OCI-LY7 (cell line): ENCODE measurements at regions not wholly inside any gene's neighbourhood (a gene's known extent, or its start where the extent isn't known, plus 50 kb on each side); places are given as distances from the start of the nearest gene placed in this dataset.

Source experiments
- BruUV-seq: library from RNA; stranded (reverse); fragments of 400-500 nt; replicated peaks from 2 replicates; lab custom pipeline; 2021; lab: Mats Ljungman, UMichigan
- CTCF ChIA-PET: fragments of 300-600 bp; sonication (Branson Sonifier 250); formaldehyde crosslinking; loops from one replicate; lab custom pipeline; 2022; ENCODE audit warnings: antibody characterized with exemption; ENCODE audit not compliant: unreplicated experiment; lab: Charles Lee
- POLR2A ChIA-PET: fragments of 300-600 bp; sonication (Branson Sonifier 250); formaldehyde crosslinking; loops from one replicate; lab custom pipeline; 2022; ENCODE audit warnings: antibody characterized with exemption; lab: Charles Lee
- DNase-seq: peaks from one replicate; pipeline ENCODE4 v3.0.0-alpha.2; 2015; ENCODE audit warnings: low spot score
- H2AFZ ChIP-seq: fragments of 200-600 bp; sonication (generic), shearing (Covaris generic); 2 replicates; pipeline ENCODE4 v1.6.1; 2014; ENCODE audit warnings: mild to moderate bottlenecking, antibody characterized with exemption, low read length, moderate library complexity
- H3K27ac ChIP-seq: fragments of 200-600 bp; sonication (generic); 2 replicates; pipeline ENCODE4 v1.5.1; 2014; ENCODE audit warnings: mixed run types, low read depth, mild to moderate bottlenecking, moderate library complexity, low read length, inconsistent platforms; ENCODE audit not compliant: poor library complexity, severe bottlenecking
- H3K36me3 ChIP-seq: fragments of 200-600 bp; sonication (generic); 2 replicates; pipeline ENCODE4 v1.6.1; 2014; ENCODE audit warnings: mild to moderate bottlenecking, antibody characterized with exemption, low read length, moderate library complexity, mixed read lengths; ENCODE audit not compliant: insufficient read depth
- H3K4me1 ChIP-seq: fragments of 200-600 bp; sonication (generic); 2 replicates; pipeline ENCODE4 v1.5.1; 2014; ENCODE audit warnings: mild to moderate bottlenecking, low read length; ENCODE audit not compliant: insufficient read depth, poor library complexity, severe bottlenecking
- H3K4me2 ChIP-seq: fragments of 200-600 bp; sonication (generic); 2 replicates; pipeline ENCODE4 v1.6.1; 2014; ENCODE audit warnings: mild to moderate bottlenecking, low read length
- H3K4me3 ChIP-seq: fragments of 200-600 bp; sonication (generic); 2 replicates; pipeline ENCODE4 v1.5.1; 2014; ENCODE audit warnings: mild to moderate bottlenecking, low read depth, low read length; ENCODE audit not compliant: poor library complexity, severe bottlenecking
- H3K79me2 ChIP-seq: fragments of 200-600 bp; sonication (generic); 2 replicates; pipeline ENCODE4 v1.6.1; 2016; ENCODE audit warnings: low read depth, mild to moderate bottlenecking, low read length, moderate library complexity, mixed read lengths; ENCODE audit not compliant: insufficient read depth
- H3K9me2 ChIP-seq: fragments of 200-600 bp; sonication (generic); 2 replicates; pipeline ENCODE4 v1.6.1; 2016; ENCODE audit warnings: mild to moderate bottlenecking, low read length, mixed read lengths; ENCODE audit not compliant: insufficient read depth
- H3K9me3 ChIP-seq: fragments of 200-600 bp; sonication (generic); 2 replicates; pipeline ENCODE4 v1.6.1; 2014; ENCODE audit warnings: mild to moderate bottlenecking, mixed run types, low read length, mixed read lengths
- H4K20me1 ChIP-seq: fragments of 200-600 bp; sonication (generic); 2 replicates; pipeline ENCODE4 v1.6.1; 2014; ENCODE audit warnings: mild to moderate bottlenecking, antibody characterized with exemption, low read length, moderate library complexity, mixed read lengths; ENCODE audit not compliant: insufficient read depth
- EZH2phosphoT487 ChIP-seq: fragments of 200-600 bp; sonication (generic); IDR thresholded peaks from 2 replicates; pipeline ENCODE4 v1.6.1; 2018; ENCODE audit warnings: low read depth, borderline replicate concordance, mild to moderate bottlenecking, mixed run types, antibody characterized with exemption, low read length, moderate library complexity, mixed read lengths
- intact Hi-C: fragments of 100-400 bp; cut with micrococcal nuclease; formaldehyde crosslinking; loops from one replicate; pipeline ENCODE4 v1.10.0; 2022; ENCODE audit not compliant: unreplicated experiment
- TF ChIP-seq, protein P1 (sequence below): fragments of 200-600 bp; sonication (generic); conservative IDR thresholded peaks from 2 replicates; pipeline ENCODE4 v1.5.1; 2014; ENCODE audit warnings: mild to moderate bottlenecking, antibody characterized with exemption, low read length, moderate library complexity, mixed read lengths

DNA sequence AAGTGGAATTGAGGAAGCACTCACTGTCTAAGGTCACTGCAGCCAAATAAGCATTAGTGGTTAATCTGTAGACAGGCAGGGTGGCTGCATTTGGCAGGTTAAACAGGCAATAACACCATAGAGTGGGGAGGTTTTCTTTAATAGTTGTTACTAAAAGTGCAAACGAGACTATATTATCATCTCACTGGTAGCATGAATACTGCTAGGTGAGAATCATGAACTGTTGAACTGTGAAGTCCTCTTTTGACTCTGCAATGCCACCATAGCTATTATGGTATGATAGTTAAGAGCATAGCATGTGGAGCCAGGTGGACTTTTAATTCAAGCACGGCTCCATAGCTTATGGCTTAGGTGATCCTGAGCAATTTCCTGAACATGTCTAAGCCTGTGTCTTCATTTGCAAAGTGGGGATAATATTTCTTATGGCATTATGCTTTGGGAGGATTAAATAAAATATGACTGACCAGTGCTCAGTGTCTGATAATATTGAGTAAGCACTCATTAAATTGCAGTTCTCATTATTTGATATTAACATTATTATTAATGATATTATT is 235.6 kb upstream of the HHIP start:
- DNase-seq, result no peak
- H4K20me1 ChIP-seq, result no peaks in the 10 kb centered on the region
- H3K79me2 ChIP-seq, result no peaks in the 10 kb centered on the region
- no peaks in the 10 kb centered on the region for H3K36me3 ChIP-seq
- ChIA-PET POLR2A (interaction anchor here (1.0 kb wide), 1 partner anchor 37 kb away, joined by 3 read pairs; no protein-coding TSS in a partner anchor), CTCF (no interaction called here)
- no peak for TF ChIP-seq EZH2phosphoT487
- TF ChIP-seq, protein P1, sequence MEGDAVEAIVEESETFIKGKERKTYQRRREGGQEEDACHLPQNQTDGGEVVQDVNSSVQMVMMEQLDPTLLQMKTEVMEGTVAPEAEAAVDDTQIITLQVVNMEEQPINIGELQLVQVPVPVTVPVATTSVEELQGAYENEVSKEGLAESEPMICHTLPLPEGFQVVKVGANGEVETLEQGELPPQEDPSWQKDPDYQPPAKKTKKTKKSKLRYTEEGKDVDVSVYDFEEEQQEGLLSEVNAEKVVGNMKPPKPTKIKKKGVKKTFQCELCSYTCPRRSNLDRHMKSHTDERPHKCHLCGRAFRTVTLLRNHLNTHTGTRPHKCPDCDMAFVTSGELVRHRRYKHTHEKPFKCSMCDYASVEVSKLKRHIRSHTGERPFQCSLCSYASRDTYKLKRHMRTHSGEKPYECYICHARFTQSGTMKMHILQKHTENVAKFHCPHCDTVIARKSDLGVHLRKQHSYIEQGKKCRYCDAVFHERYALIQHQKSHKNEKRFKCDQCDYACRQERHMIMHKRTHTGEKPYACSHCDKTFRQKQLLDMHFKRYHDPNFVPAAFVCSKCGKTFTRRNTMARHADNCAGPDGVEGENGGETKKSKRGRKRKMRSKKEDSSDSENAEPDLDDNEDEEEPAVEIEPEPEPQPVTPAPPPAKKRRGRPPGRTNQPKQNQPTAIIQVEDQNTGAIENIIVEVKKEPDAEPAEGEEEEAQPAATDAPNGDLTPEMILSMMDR, result no peak
- H3K4me1 ChIP-seq, result no peaks in the 10 kb centered on the region
- no peak overlapping the region for H3K27ac ChIP-seq
- H3K9me2 ChIP-seq, result no peaks in the 10 kb centered on the region
- H2AFZ ChIP-seq, result no peak overlapping the region
- intact Hi-C loops, result no loop called here
- H3K4me2 ChIP-seq, result no peak overlapping the region
- H3K4me3 ChIP-seq, result no peak overlapping the region
- no peaks in the 10 kb centered on the region for H3K9me3 ChIP-seq
- BruUV-seq, result no TSS peak

DNA sequence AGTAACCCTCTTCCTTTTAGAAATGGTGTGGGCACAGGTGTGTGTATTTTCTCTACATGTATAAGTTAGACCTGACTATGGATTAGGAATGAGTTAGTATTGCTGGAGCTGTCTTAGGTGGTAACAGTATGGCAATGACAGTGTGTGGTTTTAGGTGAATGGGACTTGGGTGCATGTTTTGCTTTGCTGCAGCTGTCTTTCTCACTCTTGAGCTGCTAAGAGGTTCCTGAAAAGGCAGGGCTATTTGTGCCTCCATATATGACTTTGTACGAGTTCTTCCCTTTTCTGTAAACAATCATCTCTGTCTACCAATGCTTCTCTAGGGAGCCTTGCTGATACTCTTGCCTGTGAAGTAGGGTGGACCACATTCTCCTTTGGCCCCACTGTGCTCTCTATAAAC is 234.8 kb upstream of the HHIP start:
- Histone ChIP-seq H3K4me2 (no peak overlapping the region), H2AFZ (no peak overlapping the region), H3K4me3 (no peak overlapping the region), H3K4me1 (no peaks in the 10 kb centered on the region), H3K9me3 (no peaks in the 10 kb centered on the region), H3K36me3 (no peaks in the 10 kb centered on the region), H4K20me1 (no peaks in the 10 kb centered on the region), H3K79me2 (no peaks in the 10 kb centered on the region), H3K9me2 (no peaks in the 10 kb centered on the region), H3K27ac (no peak overlapping the region)
- CTCF ChIA-PET, result no interaction called here
- BruUV-seq, result no TSS peak
- POLR2A ChIA-PET, result no interaction called here
- no peak for DNase-seq
- TF ChIP-seq, protein P1, result no peak
- TF ChIP-seq EZH2phosphoT487, result no peak
- intact Hi-C loops, result no loop called here

DNA sequence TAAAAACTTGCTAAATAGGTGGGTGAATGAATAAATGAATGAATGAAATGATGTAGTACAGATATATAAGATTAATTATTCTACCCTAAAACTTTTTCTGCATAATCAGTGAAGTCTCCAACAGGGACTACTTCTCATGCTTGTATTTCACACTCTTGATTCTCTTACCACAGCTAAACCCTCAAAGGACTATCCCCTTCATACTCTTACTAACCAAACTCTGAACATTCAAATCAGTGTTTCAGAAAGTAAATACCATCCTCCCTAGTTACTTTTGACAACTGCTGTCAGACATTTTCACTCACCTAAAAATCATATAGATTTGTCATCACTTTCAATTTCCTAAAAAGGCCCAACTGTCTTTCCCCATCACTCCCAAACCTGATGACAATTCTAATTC is 234.3 kb upstream of the HHIP start:
- H3K36me3 ChIP-seq, result no peaks in the 10 kb centered on the region
- no peak overlapping the region for H2AFZ ChIP-seq
- BruUV-seq, result no TSS peak
- ChIA-PET CTCF (no interaction called here), POLR2A (no interaction called here)
- H3K4me2 ChIP-seq, result no peak overlapping the region
- DNase-seq, result no peak
- intact Hi-C loops, result no loop called here
- no peak overlapping the region for H3K27ac ChIP-seq
- H3K9me3 ChIP-seq, result no peaks in the 10 kb centered on the region
- no peaks in the 10 kb centered on the region for H3K4me1 ChIP-seq
- no peaks in the 10 kb centered on the region for H3K79me2 ChIP-seq
- TF ChIP-seq, protein P1, result no peak
- TF ChIP-seq EZH2phosphoT487, result no peak
- H3K4me3 ChIP-seq, result no peak overlapping the region
- no peaks in the 10 kb centered on the region for H4K20me1 ChIP-seq
- H3K9me2 ChIP-seq, result no peaks in the 10 kb centered on the region
